ENCODE measurements at regions not wholly inside any gene's neighbourhood (a gene's known extent, or its start where the extent isn't known, plus 50 kb on each side); places are given as distances from the start of the nearest gene placed in this dataset.

DNA sequence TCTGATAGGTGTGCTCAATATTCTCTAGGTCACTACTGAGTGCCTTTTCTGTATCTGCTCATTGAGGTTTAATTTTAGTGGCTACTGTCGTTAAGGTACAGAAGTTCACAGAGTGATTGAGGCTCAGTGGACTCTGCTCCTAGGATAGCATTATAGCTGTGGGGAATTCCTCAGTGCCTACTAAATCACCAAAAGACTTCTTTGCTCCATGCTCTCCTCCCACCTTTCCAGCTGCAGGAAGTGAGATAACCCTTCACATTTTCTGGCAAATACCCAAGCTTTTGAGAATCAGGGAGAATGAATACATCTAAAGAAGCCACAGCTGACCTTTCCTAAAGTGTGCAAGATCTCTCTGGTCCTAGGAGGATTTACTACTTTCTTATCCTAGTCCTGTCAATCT, 95.2 kb upstream of the FSIP2 start:
- CTCF ChIA-PET = no interaction called here
- WGBS (ENCODE audit: low lambda C conversion rate) = 79% methylated on average over 1 of the region's 1 CpG
- no peak for DNase-seq

DNA sequence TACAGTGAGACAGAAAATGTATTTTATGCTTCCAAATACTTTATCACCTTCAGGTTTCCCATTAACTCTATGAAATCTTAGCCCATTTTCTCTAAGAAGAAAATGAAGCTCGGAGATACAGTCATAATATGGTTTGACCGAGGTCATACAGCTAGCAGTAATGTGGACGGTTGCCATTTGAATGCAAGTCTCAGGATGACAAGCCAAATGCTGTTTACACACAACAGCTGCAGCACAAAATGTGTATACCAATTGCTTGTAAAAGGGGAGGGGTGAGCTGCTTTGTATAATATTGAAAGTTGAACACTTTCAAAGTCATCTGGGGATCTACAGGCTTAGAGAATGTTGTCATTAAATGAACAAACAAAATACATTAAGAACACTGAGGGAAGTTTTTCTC, 93.8 kb upstream of the FSIP2 start:
- H3K4me1 ChIP-seq (ENCODE audit: control insufficient read depth in 1 of 2, insufficient read depth in 2 of 2, low read depth in 1 of 2, low read length in 1 of 2) = no peaks in the 10 kb centered on the region
- ChIA-PET CTCF (no interaction called here), POLR2A (no interaction called here)
- H3K4me3 ChIP-seq (ENCODE audit: low read depth in 2 of 2, low read length in 1 of 2) = no peak overlapping the region
- WGBS (ENCODE audit: low lambda C conversion rate) = 84% methylated on average over 3 of the region's 3 CpGs
- H3K4me2 ChIP-seq = no peak overlapping the region
- H3F3A ChIP-seq (replicated peaks; ENCODE audit: insufficient read depth) = no peaks in the 10 kb centered on the region
- no peak overlapping the region for H3K27ac ChIP-seq (ENCODE audit: low read depth in 2 of 2, low read length in 1 of 2)
- H3K36me3 ChIP-seq (replicated peaks in 1 of 2; ENCODE audit: control insufficient read depth in 1 of 2, insufficient read depth in 2 of 2, low read length in 1 of 2) = no peaks in the 10 kb centered on the region
- H4K20me1 ChIP-seq (ENCODE audit: insufficient read depth) = no peaks in the 10 kb centered on the region
- no peak for DNase-seq
- TF ChIP-seq, protein P1, sequence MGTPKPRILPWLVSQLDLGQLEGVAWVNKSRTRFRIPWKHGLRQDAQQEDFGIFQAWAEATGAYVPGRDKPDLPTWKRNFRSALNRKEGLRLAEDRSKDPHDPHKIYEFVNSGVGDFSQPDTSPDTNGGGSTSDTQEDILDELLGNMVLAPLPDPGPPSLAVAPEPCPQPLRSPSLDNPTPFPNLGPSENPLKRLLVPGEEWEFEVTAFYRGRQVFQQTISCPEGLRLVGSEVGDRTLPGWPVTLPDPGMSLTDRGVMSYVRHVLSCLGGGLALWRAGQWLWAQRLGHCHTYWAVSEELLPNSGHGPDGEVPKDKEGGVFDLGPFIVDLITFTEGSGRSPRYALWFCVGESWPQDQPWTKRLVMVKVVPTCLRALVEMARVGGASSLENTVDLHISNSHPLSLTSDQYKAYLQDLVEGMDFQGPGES (IDR thresholded peaks at IDR 0.05; ENCODE audit: low read depth, low read length) = no peak
- TF ChIP-seq TAF1 (IDR thresholded peaks at IDR 0.05; ENCODE audit: borderline replicate concordance, low read depth, low read length) = no peak
- TF ChIP-seq EZH2phosphoT487 (IDR thresholded peaks at IDR 0.05; ENCODE audit: borderline replicate concordance, low read depth) = no peak
- TF ChIP-seq, protein P2, sequence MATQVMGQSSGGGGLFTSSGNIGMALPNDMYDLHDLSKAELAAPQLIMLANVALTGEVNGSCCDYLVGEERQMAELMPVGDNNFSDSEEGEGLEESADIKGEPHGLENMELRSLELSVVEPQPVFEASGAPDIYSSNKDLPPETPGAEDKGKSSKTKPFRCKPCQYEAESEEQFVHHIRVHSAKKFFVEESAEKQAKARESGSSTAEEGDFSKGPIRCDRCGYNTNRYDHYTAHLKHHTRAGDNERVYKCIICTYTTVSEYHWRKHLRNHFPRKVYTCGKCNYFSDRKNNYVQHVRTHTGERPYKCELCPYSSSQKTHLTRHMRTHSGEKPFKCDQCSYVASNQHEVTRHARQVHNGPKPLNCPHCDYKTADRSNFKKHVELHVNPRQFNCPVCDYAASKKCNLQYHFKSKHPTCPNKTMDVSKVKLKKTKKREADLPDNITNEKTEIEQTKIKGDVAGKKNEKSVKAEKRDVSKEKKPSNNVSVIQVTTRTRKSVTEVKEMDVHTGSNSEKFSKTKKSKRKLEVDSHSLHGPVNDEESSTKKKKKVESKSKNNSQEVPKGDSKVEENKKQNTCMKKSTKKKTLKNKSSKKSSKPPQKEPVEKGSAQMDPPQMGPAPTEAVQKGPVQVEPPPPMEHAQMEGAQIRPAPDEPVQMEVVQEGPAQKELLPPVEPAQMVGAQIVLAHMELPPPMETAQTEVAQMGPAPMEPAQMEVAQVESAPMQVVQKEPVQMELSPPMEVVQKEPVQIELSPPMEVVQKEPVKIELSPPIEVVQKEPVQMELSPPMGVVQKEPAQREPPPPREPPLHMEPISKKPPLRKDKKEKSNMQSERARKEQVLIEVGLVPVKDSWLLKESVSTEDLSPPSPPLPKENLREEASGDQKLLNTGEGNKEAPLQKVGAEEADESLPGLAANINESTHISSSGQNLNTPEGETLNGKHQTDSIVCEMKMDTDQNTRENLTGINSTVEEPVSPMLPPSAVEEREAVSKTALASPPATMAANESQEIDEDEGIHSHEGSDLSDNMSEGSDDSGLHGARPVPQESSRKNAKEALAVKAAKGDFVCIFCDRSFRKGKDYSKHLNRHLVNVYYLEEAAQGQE (IDR thresholded peaks at IDR 0.05; ENCODE audit: low read depth, low read length) = no peak
- no peaks in the 10 kb centered on the region for H3K27me3 ChIP-seq (ENCODE audit: insufficient read depth)
- H3K9me3 ChIP-seq = no peaks in the 10 kb centered on the region
- no peak overlapping the region for H3K9ac ChIP-seq
- H2AFZ ChIP-seq (ENCODE audit: low read depth) = no peak overlapping the region
- no peaks in the 10 kb centered on the region for H3K9me2 ChIP-seq
- no peaks in the 10 kb centered on the region for H3K79me2 ChIP-seq (ENCODE audit: insufficient read depth)

More for the DNA sequence above, 95.2 kb upstream of the FSIP2 start:
- Histone ChIP-seq H2AFZ (ENCODE audit: low read depth) (no peak overlapping the region), H4K20me1 (ENCODE audit: insufficient read depth) (no peaks in the 10 kb centered on the region), H3K36me3 (replicated peaks in 1 of 2; ENCODE audit: control insufficient read depth in 1 of 2, insufficient read depth in 2 of 2, low read length in 1 of 2) (no peaks in the 10 kb centered on the region), H3K4me1 (ENCODE audit: control insufficient read depth in 1 of 2, insufficient read depth in 2 of 2, low read depth in 1 of 2, low read length in 1 of 2) (no peaks in the 10 kb centered on the region), H3K79me2 (ENCODE audit: insufficient read depth) (no peaks in the 10 kb centered on the region), H3K27ac (ENCODE audit: low read depth in 2 of 2, low read length in 1 of 2) (no peak overlapping the region), H3F3A (replicated peaks; ENCODE audit: insufficient read depth) (no peaks in the 10 kb centered on the region), H3K27me3 (ENCODE audit: insufficient read depth) (no peaks in the 10 kb centered on the region), H3K4me3 (ENCODE audit: low read depth in 2 of 2, low read length in 1 of 2) (no peak overlapping the region), H3K9me3 (no peaks in the 10 kb centered on the region), H3K4me2 (no peak overlapping the region), H3K9me2 (no peaks in the 10 kb centered on the region), H3K9ac (no peak overlapping the region)
- POLR2A ChIA-PET = no interaction called here
- TF ChIP-seq TAF1 (IDR thresholded peaks at IDR 0.05; ENCODE audit: borderline replicate concordance, low read depth, low read length) (no peak), FOXM1 (IDR thresholded peaks at IDR 0.05; ENCODE audit: low read depth) (no peak)
- TF ChIP-seq, protein P3, sequence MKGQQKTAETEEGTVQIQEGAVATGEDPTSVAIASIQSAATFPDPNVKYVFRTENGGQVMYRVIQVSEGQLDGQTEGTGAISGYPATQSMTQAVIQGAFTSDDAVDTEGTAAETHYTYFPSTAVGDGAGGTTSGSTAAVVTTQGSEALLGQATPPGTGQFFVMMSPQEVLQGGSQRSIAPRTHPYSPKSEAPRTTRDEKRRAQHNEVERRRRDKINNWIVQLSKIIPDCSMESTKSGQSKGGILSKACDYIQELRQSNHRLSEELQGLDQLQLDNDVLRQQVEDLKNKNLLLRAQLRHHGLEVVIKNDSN (IDR thresholded peaks at IDR 0.05; ENCODE audit: borderline replicate concordance, low read depth) = no peak
